ENCODE measurements at regions not wholly inside any gene's neighbourhood (a gene's known extent, or its start where the extent isn't known, plus 50 kb on each side); places are given as distances from the start of the nearest gene placed in this dataset.
A peak's percentile ranks its signal among the peaks of the same experiment; 100 is the strongest.

- TF ChIP-seq TAF1 (IDR thresholded peaks at IDR 0.05; ENCODE audit: borderline replicate concordance, low read depth, low read length) = no peak
- no peak for TF ChIP-seq POLR2AphosphoS5 (IDR thresholded peaks at IDR 0.05; ENCODE audit: low read depth, low read length)
- no peak for TF ChIP-seq POLR2A (IDR thresholded peaks at IDR 0.05; ENCODE audit: low read depth, low read length)
- no peak for DNase-seq (ENCODE audit: insufficient read length)
- no peak for FAIRE-seq
Measured at GRCh38 chr1:187244623-187245022, 415.9 kb downstream of the PLA2G4A start.

- no peak for FAIRE-seq
- no peak for TF ChIP-seq POLR2A (IDR thresholded peaks at IDR 0.05; ENCODE audit: low read depth, low read length)
- TF ChIP-seq POLR2AphosphoS5 (IDR thresholded peaks at IDR 0.05; ENCODE audit: low read depth, low read length) = no peak
- no peak for TF ChIP-seq TAF1 (IDR thresholded peaks at IDR 0.05; ENCODE audit: borderline replicate concordance, low read depth, low read length)
- no peak for DNase-seq (ENCODE audit: insufficient read length)
Measured at GRCh38 chr1:187245201-187245600, 416.5 kb downstream of the PLA2G4A start.

- no peak for TF ChIP-seq POLR2AphosphoS5 (IDR thresholded peaks at IDR 0.05; ENCODE audit: low read depth, low read length)
- TF ChIP-seq POLR2A (IDR thresholded peaks at IDR 0.05; ENCODE audit: low read depth, low read length) = no peak
- TF ChIP-seq TAF1 (IDR thresholded peaks at IDR 0.05; ENCODE audit: borderline replicate concordance, low read depth, low read length) = no peak
- FAIRE-seq (no peak), DNase-seq (ENCODE audit: insufficient read length) (no peak)
Measured at GRCh38 chr1:187249196-187249595, 420.4 kb downstream of the PLA2G4A start.

GRCh38 chr1:187252923-187253322 lies 424.2 kb downstream of the PLA2G4A start:
- DNase-seq (ENCODE audit: insufficient read length) (no peak), FAIRE-seq (no peak)
- TF ChIP-seq POLR2A (IDR thresholded peaks at IDR 0.05; ENCODE audit: low read depth, low read length) (no peak), POLR2AphosphoS5 (IDR thresholded peaks at IDR 0.05; ENCODE audit: low read depth, low read length) (no peak), TAF1 (IDR thresholded peaks at IDR 0.05; ENCODE audit: borderline replicate concordance, low read depth, low read length) (no peak)

GRCh38 chr1:187257476-187257875 lies 428.7 kb downstream of the PLA2G4A start:
- TF ChIP-seq POLR2AphosphoS5 (IDR thresholded peaks at IDR 0.05; ENCODE audit: low read depth, low read length) = no peak
- no peak for TF ChIP-seq TAF1 (IDR thresholded peaks at IDR 0.05; ENCODE audit: borderline replicate concordance, low read depth, low read length)
- TF ChIP-seq POLR2A (IDR thresholded peaks at IDR 0.05; ENCODE audit: low read depth, low read length) = no peak
- DNase-seq (ENCODE audit: insufficient read length) (no peak), FAIRE-seq (no peak)

GRCh38 chr1:187261637-187262036 lies 432.9 kb downstream of the PLA2G4A start:
- FAIRE-seq = no peak
- no peak for DNase-seq (ENCODE audit: insufficient read length)

GRCh38 chr1:187262731-187263130 lies 434.0 kb downstream of the PLA2G4A start:
- TF ChIP-seq TAF1 (IDR thresholded peaks at IDR 0.05; ENCODE audit: borderline replicate concordance, low read depth, low read length) (no peak), POLR2A (IDR thresholded peaks at IDR 0.05; ENCODE audit: low read depth, low read length) (no peak), POLR2AphosphoS5 (IDR thresholded peaks at IDR 0.05; ENCODE audit: low read depth, low read length) (no peak)
- DNase-seq (ENCODE audit: insufficient read length) (no peak), FAIRE-seq (no peak)

More at GRCh38 chr1:187261637-187262036, 432.9 kb downstream of the PLA2G4A start:
- no peak for TF ChIP-seq POLR2AphosphoS5 (IDR thresholded peaks at IDR 0.05; ENCODE audit: low read depth, low read length)
- TF ChIP-seq POLR2A (IDR thresholded peaks at IDR 0.05; ENCODE audit: low read depth, low read length) = no peak
- TF ChIP-seq TAF1 (IDR thresholded peaks at IDR 0.05; ENCODE audit: borderline replicate concordance, low read depth, low read length) = no peak

GRCh38 chr1:187264995-187265602 lies 436.4 kb downstream of the PLA2G4A start:
- no peak for TF ChIP-seq POLR2A (IDR thresholded peaks at IDR 0.05; ENCODE audit: low read depth, low read length)
- no peak for TF ChIP-seq POLR2AphosphoS5 (IDR thresholded peaks at IDR 0.05; ENCODE audit: low read depth, low read length)
- no peak for TF ChIP-seq TAF1 (IDR thresholded peaks at IDR 0.05; ENCODE audit: borderline replicate concordance, low read depth, low read length)
- DNase-seq (ENCODE audit: insufficient read length) = no peak
- no peak for FAIRE-seq

- DNase-seq (ENCODE audit: insufficient read length) (no peak), FAIRE-seq (no peak)
- TF ChIP-seq POLR2AphosphoS5 (IDR thresholded peaks at IDR 0.05; ENCODE audit: low read depth, low read length) = no peak
- TF ChIP-seq POLR2A (IDR thresholded peaks at IDR 0.05; ENCODE audit: low read depth, low read length) = no peak
- no peak for TF ChIP-seq TAF1 (IDR thresholded peaks at IDR 0.05; ENCODE audit: borderline replicate concordance, low read depth, low read length)
Measured at GRCh38 chr1:187266051-187266450, 437.3 kb downstream of the PLA2G4A start.

GRCh38 chr1:187267827-187268226 lies 439.1 kb downstream of the PLA2G4A start:
- DNase-seq (ENCODE audit: insufficient read length) (no peak), FAIRE-seq (no peak)
- TF ChIP-seq TAF1 (IDR thresholded peaks at IDR 0.05; ENCODE audit: borderline replicate concordance, low read depth, low read length) = no peak
- TF ChIP-seq POLR2A (IDR thresholded peaks at IDR 0.05; ENCODE audit: low read depth, low read length) = no peak
- TF ChIP-seq POLR2AphosphoS5 (IDR thresholded peaks at IDR 0.05; ENCODE audit: low read depth, low read length) = no peak

- peak; percentile 46 for FAIRE-seq
- DNase-seq (ENCODE audit: insufficient read length) = no peak
Measured at GRCh38 chr1:187270256-187270655, 441.5 kb downstream of the PLA2G4A start.

GRCh38 chr1:187275346-187275745 lies 446.6 kb downstream of the PLA2G4A start:
- no peak for TF ChIP-seq POLR2AphosphoS5 (IDR thresholded peaks at IDR 0.05; ENCODE audit: low read depth, low read length)
- TF ChIP-seq POLR2A (IDR thresholded peaks at IDR 0.05; ENCODE audit: low read depth, low read length) = no peak
- no peak for TF ChIP-seq TAF1 (IDR thresholded peaks at IDR 0.05; ENCODE audit: borderline replicate concordance, low read depth, low read length)
- DNase-seq (ENCODE audit: insufficient read length) (no peak), FAIRE-seq (no peak)

More at GRCh38 chr1:187270256-187270655, 441.5 kb downstream of the PLA2G4A start:
- TF ChIP-seq POLR2A (IDR thresholded peaks at IDR 0.05; ENCODE audit: low read depth, low read length) (no peak), POLR2AphosphoS5 (IDR thresholded peaks at IDR 0.05; ENCODE audit: low read depth, low read length) (no peak), TAF1 (IDR thresholded peaks at IDR 0.05; ENCODE audit: borderline replicate concordance, low read depth, low read length) (no peak)

All from GM12892 (cell line).